OCI-LY3 (cell line): ENCODE measurements at regions not wholly inside any gene's neighbourhood (a gene's known extent, or its start where the extent isn't known, plus 50 kb on each side); places are given as distances from the start of the nearest gene placed in this dataset.

Experiments
- EZH2phosphoT487 ChIP-seq: fragments of 200-600 bp; shearing (Covaris generic); IDR thresholded peaks from 2 replicates; pipeline ENCODE4 v1.6.1; 2018; ENCODE audit warnings: antibody characterized with exemption, mixed run types, low read depth
- TF ChIP-seq, protein P1 (sequence below): fragments of 200-600, 300-600 bp; sonication (generic); IDR thresholded peaks from 2 replicates; pipeline ENCODE4 v1.5.1; 2014; ENCODE audit warnings: antibody characterized with exemption, low read length, low read depth

DNA sequence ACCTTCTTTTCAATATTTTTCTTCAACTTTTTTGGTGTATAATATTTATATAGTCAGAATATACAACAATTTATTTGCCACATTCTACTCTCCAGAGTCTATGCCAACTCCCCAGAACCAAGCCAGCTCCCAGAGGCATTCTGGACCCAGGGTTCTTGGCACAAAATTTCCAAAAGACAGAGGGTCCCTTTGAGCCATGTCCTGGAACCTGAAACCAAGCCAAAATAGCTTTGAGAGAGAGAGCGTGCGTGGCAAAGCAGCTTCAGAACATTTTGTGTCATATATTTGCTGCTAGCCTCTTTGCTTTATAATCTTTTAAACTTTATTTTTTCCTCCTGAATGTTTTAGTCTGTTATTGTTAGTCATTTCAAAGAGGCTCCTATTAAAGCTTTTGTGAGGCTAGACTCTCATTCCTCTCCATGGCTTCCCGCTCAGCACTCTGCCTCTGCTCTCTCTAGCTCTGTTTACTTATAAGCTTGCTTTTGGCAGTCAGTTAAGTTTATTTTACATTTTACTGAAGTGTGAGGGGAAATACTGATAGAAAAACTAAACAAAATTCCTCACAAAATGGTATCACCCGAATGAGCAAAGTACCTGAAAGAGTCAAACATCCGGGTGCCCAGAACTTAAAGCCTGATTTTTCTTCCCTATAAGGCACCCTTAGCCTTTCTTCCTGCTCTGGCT lies 605.1 kb upstream of the ID4 start:
- TF ChIP-seq, protein P1, sequence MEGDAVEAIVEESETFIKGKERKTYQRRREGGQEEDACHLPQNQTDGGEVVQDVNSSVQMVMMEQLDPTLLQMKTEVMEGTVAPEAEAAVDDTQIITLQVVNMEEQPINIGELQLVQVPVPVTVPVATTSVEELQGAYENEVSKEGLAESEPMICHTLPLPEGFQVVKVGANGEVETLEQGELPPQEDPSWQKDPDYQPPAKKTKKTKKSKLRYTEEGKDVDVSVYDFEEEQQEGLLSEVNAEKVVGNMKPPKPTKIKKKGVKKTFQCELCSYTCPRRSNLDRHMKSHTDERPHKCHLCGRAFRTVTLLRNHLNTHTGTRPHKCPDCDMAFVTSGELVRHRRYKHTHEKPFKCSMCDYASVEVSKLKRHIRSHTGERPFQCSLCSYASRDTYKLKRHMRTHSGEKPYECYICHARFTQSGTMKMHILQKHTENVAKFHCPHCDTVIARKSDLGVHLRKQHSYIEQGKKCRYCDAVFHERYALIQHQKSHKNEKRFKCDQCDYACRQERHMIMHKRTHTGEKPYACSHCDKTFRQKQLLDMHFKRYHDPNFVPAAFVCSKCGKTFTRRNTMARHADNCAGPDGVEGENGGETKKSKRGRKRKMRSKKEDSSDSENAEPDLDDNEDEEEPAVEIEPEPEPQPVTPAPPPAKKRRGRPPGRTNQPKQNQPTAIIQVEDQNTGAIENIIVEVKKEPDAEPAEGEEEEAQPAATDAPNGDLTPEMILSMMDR, result no peak
- no peak for TF ChIP-seq EZH2phosphoT487
